GM12878 (cell line): ENCODE measurements at regions not wholly inside any gene's neighbourhood (a gene's known extent, or its start where the extent isn't known, plus 50 kb on each side); places are given as distances from the start of the nearest gene placed in this dataset.

Experiments
- BACH1 ChIP-seq: fragments of 450-650 bp; IDR thresholded peaks from 2 replicates; pipeline ENCODE4 v1.6.1; 2017; ENCODE audit warnings: mild to moderate bottlenecking, borderline replicate concordance
- GABPA ChIP-seq: IDR thresholded peaks from 2 replicates; pipeline ENCODE4 v1.6.1; 2014; ENCODE audit warnings: antibody characterized with exemption, low read depth, mild to moderate bottlenecking, inconsistent platforms
- IKZF2 ChIP-seq, 2 experiments: fragments of 450-650 bp; IDR thresholded peaks; 2 replicates each; pipeline ENCODE4 v1.6.1; 2017; ENCODE audit warnings: mild to moderate bottlenecking in 2 of 2, moderate library complexity in 2 of 2
- NFIC ChIP-seq: IDR thresholded peaks from 2 replicates; pipeline ENCODE4 v1.6.1; 2012; ENCODE audit warnings: low read depth, mild to moderate bottlenecking, inconsistent platforms, low read length, moderate library complexity
- RB1 ChIP-seq: fragments of 450-650 bp; formaldehyde crosslinking; IDR thresholded peaks from 2 replicates; pipeline ENCODE4 v1.6.1; 2017; ENCODE audit warnings: mild to moderate bottlenecking, borderline replicate concordance
- RUNX3 ChIP-seq: IDR thresholded peaks from 2 replicates; pipeline ENCODE4 v1.6.1; 2012; ENCODE audit warnings: low read length, inconsistent platforms
- SRF ChIP-seq, 2 experiments: IDR thresholded peaks; 2 replicates each; pipeline ENCODE4 v1.6.1; 2011; ENCODE audit warnings: low read depth in 2 of 2, low read length in 2 of 2, mild to moderate bottlenecking in 1 of 2, moderate library complexity in 1 of 2
- STAT3 ChIP-seq: IDR thresholded peaks from 2 replicates; pipeline ENCODE4 v1.6.1; 2011; ENCODE audit warnings: low read depth, low read length, improper control_type of control experiment
- TCF7 ChIP-seq: IDR thresholded peaks from 2 replicates; pipeline ENCODE4 v1.6.1; 2014; ENCODE audit warnings: antibody characterized with exemption, borderline replicate concordance
- TF ChIP-seq, protein P1 (sequence below): fragments of 450-650 bp; IDR thresholded peaks from 2 replicates; pipeline ENCODE4 v1.6.1; 2018; ENCODE audit warnings: borderline replicate concordance, mild to moderate bottlenecking; ENCODE audit not compliant: partially characterized antibody
- TF ChIP-seq, protein P2 (sequence below): fragments of 450-650 bp; IDR thresholded peaks from 2 replicates; pipeline ENCODE4 v1.6.1; 2017; ENCODE audit warnings: mild to moderate bottlenecking, moderate library complexity
- TF ChIP-seq, protein P3 (sequence below): IDR thresholded peaks from 2 replicates; pipeline ENCODE4 v1.6.1; 2012; ENCODE audit warnings: low read depth, low read length, improper control_type of control experiment

DNA sequence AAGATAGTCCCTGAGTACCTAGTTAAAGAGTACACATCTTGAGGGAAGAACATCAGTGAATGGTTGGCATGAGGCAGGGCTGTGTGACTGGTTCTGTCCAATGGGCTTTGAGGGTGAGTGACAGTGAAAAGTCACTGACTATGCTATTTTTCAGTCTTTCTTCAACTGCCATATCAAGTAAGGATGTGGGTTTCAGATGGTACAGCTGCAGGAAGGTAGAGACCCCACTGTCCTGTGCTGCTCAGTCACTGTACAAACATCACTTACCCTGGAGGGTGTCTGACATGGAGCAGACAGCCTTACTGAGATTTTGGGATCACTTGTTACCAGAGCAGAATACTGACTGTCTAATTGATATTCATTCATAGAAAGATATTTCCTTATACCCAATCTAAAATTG, 115.3 kb upstream of the ASCC3 start (continued):
- TF ChIP-seq, protein P1, sequence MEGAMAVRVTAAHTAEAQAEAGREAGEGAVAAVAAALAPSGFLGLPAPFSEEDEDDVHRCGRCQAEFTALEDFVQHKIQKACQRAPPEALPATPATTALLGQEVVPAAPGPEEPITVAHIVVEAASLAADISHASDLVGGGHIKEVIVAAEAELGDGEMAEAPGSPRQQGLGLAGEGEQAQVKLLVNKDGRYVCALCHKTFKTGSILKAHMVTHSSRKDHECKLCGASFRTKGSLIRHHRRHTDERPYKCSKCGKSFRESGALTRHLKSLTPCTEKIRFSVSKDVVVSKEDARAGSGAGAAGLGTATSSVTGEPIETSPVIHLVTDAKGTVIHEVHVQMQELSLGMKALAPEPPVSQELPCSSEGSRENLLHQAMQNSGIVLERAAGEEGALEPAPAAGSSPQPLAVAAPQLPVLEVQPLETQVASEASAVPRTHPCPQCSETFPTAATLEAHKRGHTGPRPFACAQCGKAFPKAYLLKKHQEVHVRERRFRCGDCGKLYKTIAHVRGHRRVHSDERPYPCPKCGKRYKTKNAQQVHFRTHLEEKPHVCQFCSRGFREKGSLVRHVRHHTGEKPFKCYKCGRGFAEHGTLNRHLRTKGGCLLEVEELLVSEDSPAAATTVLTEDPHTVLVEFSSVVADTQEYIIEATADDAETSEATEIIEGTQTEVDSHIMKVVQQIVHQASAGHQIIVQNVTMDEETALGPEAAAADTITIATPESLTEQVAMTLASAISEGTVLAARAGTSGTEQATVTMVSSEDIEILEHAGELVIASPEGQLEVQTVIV = no peak
- no peak for TF ChIP-seq GABPA
- TF ChIP-seq BACH1 = no peak
- TF ChIP-seq TCF7 = no peak
- no peak for TF ChIP-seq STAT3
- TF ChIP-seq SRF (IDR thresholded peaks at IDR 0.05; ENCODE audit: low read depth in 2 of 2, low read length in 2 of 2) = no peak
- no peak for TF ChIP-seq NFIC
- TF ChIP-seq IKZF2 (IDR thresholded peaks at IDR 0.05) = no peak
- TF ChIP-seq, protein P2, sequence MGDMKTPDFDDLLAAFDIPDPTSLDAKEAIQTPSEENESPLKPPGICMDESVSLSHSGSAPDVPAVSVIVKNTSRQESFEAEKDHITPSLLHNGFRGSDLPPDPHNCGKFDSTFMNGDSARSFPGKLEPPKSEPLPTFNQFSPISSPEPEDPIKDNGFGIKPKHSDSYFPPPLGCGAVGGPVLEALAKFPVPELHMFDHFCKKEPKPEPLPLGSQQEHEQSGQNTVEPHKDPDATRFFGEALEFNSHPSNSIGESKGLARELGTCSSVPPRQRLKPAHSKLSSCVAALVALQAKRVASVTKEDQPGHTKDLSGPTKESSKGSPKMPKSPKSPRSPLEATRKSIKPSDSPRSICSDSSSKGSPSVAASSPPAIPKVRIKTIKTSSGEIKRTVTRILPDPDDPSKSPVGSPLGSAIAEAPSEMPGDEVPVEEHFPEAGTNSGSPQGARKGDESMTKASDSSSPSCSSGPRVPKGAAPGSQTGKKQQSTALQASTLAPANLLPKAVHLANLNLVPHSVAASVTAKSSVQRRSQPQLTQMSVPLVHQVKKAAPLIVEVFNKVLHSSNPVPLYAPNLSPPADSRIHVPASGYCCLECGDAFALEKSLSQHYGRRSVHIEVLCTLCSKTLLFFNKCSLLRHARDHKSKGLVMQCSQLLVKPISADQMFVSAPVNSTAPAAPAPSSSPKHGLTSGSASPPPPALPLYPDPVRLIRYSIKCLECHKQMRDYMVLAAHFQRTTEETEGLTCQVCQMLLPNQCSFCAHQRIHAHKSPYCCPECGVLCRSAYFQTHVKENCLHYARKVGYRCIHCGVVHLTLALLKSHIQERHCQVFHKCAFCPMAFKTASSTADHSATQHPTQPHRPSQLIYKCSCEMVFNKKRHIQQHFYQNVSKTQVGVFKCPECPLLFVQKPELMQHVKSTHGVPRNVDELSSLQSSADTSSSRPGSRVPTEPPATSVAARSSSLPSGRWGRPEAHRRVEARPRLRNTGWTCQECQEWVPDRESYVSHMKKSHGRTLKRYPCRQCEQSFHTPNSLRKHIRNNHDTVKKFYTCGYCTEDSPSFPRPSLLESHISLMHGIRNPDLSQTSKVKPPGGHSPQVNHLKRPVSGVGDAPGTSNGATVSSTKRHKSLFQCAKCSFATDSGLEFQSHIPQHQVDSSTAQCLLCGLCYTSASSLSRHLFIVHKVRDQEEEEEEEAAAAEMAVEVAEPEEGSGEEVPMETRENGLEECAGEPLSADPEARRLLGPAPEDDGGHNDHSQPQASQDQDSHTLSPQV = no peak
- no peak for TF ChIP-seq RUNX3
- TF ChIP-seq, protein P3, sequence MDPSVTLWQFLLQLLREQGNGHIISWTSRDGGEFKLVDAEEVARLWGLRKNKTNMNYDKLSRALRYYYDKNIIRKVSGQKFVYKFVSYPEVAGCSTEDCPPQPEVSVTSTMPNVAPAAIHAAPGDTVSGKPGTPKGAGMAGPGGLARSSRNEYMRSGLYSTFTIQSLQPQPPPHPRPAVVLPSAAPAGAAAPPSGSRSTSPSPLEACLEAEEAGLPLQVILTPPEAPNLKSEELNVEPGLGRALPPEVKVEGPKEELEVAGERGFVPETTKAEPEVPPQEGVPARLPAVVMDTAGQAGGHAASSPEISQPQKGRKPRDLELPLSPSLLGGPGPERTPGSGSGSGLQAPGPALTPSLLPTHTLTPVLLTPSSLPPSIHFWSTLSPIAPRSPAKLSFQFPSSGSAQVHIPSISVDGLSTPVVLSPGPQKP = no peak
- TF ChIP-seq RB1 = no peak
- TF ChIP-seq, all 136 proteins: peak for 0
